Upper lobe of left lung (tissue), 6 donors: ENCODE measurements at regions not wholly inside any gene's neighbourhood (a gene's known extent, or its start where the extent isn't known, plus 50 kb on each side); places are given as distances from the start of the nearest gene placed in this dataset.
A peak's percentile ranks its signal among the peaks of the same experiment; 100 is the strongest.

ENCODE experiments used
- ATAC-seq, 2 donors: fragments of 200-7000 bp; cut with Tn5 transposase; one replicate each; pipeline ENCODE4 v1.9.1; 2022; ENCODE audit warnings: mild to moderate bottlenecking in 2 of 2, moderate library complexity in 2 of 2; ENCODE audit not compliant: low FRiP score in 2 of 2
- DNase-seq, 2 donors: peaks; one replicate each; pipeline ENCODE4 v3.0.0-alpha.2; 2019 to 2020
- H3K27ac ChIP-seq, 4 donors: fragments of 200-600 bp; sonication (generic); one replicate each; pipeline ENCODE4 v1.5.1; 2016 to 2019
- H3K27me3 ChIP-seq, 4 donors: fragments of 200-600 bp; sonication (generic); one replicate each; pipeline ENCODE4 v1.5.1; 2017 to 2019
- H3K36me3 ChIP-seq, 4 donors: fragments of 200-600 bp; sonication (generic); one replicate each; pipeline ENCODE4 v1.5.1; 2016 to 2019
- H3K4me1 ChIP-seq, 4 donors: fragments of 200-600 bp; sonication (generic); one replicate each; pipeline ENCODE4 v1.5.1; 2018 to 2019
- H3K4me3 ChIP-seq, 4 donors: fragments of 200-600 bp; sonication (generic); one replicate each; pipeline ENCODE4 v1.5.1; 2017 to 2019; ENCODE audit warnings: mild to moderate bottlenecking in 2 of 4, moderate library complexity in 1 of 4
- H3K9me3 ChIP-seq, 4 donors: fragments of 200-600 bp; sonication (generic); one replicate each; pipeline ENCODE4 v1.5.1; 2018 to 2019
- CTCF ChIP-seq, 6 experiments: fragments of 450-650 bp in 4 of 6; fragments of 200-600 bp in 2 of 6; sonication (generic) in 2 of 6; IDR thresholded peaks; one replicate each; pipeline ENCODE4 v1.5.1; 2016 to 2019; ENCODE audit warnings: antibody characterized with exemption in 6 of 6
- EP300 ChIP-seq, 4 donors: sonication (generic); formaldehyde crosslinking; IDR thresholded peaks; one replicate each; pipeline ENCODE4 v1.5.1; 2017; ENCODE audit warnings: antibody characterized with exemption in 4 of 4, control low read depth in 2 of 4
- POLR2A ChIP-seq, 4 donors: fragments of 450-650 bp; IDR thresholded peaks; one replicate each; pipeline ENCODE4 v1.5.1; 2016 to 2017; ENCODE audit warnings: antibody characterized with exemption in 4 of 4, mild to moderate bottlenecking in 2 of 4
- POLR2AphosphoS5 ChIP-seq, 2 donors: sonication (generic); formaldehyde crosslinking; IDR thresholded peaks; one replicate each; pipeline ENCODE4 v1.5.1; 2017; ENCODE audit warnings: antibody characterized with exemption in 2 of 2
- WGBS, 2 donors: methylation state at CpG; one replicate each; pipeline ENCODE4 v1.1.5; 2017 to 2018; 5-methylcytosine and 5-hydroxymethylcytosine counted together
- donor health status: DM: no; HTN: no; CAD: no; lungs with moderate emphysema.
- donor health status: DM: no; HTN: yes; CAD: no; lungs with severe emphysema.

GRCh38 chr7:51455086-51455485 lies 138.5 kb upstream of the COBL start:
- Histone ChIP-seq H3K4me1 (no peaks in the 10 kb centered on the region), H3K36me3 (no peaks in the 10 kb centered on the region), H3K27ac (no peak overlapping the region), H3K27me3 (no peaks in the 10 kb centered on the region), H3K9me3 (no peaks in the 10 kb centered on the region), H3K4me3 (no peak overlapping the region)
- WGBS, 2 donors: 54 to 63% methylated on average over 3 of the region's 3 CpGs
- DNase-seq (no peak), ATAC-seq (no peak)
- TF ChIP-seq CTCF (IDR thresholded peaks at IDR 0.05): no peak
- TF ChIP-seq POLR2A (IDR thresholded peaks at IDR 0.05): no peak
- no peak for TF ChIP-seq POLR2AphosphoS5 (IDR thresholded peaks at IDR 0.05)
- no peak for TF ChIP-seq EP300 (IDR thresholded peaks at IDR 0.05)

- Histone ChIP-seq H3K4me3 (no peak overlapping the region), H3K9me3 (no peaks in the 10 kb centered on the region), H3K27ac (no peak overlapping the region), H3K4me1 (no peaks in the 10 kb centered on the region), H3K36me3 (no peaks in the 10 kb centered on the region), H3K27me3 (no peaks in the 10 kb centered on the region)
- TF ChIP-seq POLR2AphosphoS5 (IDR thresholded peaks at IDR 0.05): no peak
- DNase-seq: no peak
- 83 to 94% methylated on average over 1 of the region's 1 CpG for WGBS, 2 donors
- ATAC-seq: no peak
These were observed 136.1 kb upstream of the COBL start for GRCh38 chr7:51452694-51453093.

GRCh38 chr7:51451751-51452476 lies 135.3 kb upstream of the COBL start:
- Histone ChIP-seq H3K4me3 (no peak overlapping the region), H3K27me3 (no peaks in the 10 kb centered on the region), H3K27ac (no peak overlapping the region), H3K36me3 (no peaks in the 10 kb centered on the region), H3K9me3 (no peaks in the 10 kb centered on the region), H3K4me1 (no peaks in the 10 kb centered on the region)
- ATAC-seq (no peak), DNase-seq (peak in 1 of 2 donors; percentile 15)
- no peak for TF ChIP-seq POLR2AphosphoS5 (IDR thresholded peaks at IDR 0.05)
- no peak for TF ChIP-seq POLR2A (IDR thresholded peaks at IDR 0.05)
- no peak for TF ChIP-seq EP300 (IDR thresholded peaks at IDR 0.05)
- no peak for TF ChIP-seq CTCF (IDR thresholded peaks at IDR 0.05)
- 80 to 84% methylated on average over 10 of the region's 10 CpGs for WGBS, 2 donors

GRCh38 chr7:51450541-51450940 lies 133.9 kb upstream of the COBL start:
- DNase-seq: no peak
- no peak for ATAC-seq
- WGBS, 2 donors: 80 to 92% methylated on average over 6 of the region's 6 CpGs
- Histone ChIP-seq H3K27me3 (no peaks in the 10 kb centered on the region), H3K9me3 (no peaks in the 10 kb centered on the region), H3K4me1 (no peaks in the 10 kb centered on the region), H3K36me3 (no peaks in the 10 kb centered on the region), H3K27ac (no peak overlapping the region), H3K4me3 (no peak overlapping the region)
- TF ChIP-seq EP300 (IDR thresholded peaks at IDR 0.05): no peak

- WGBS, 2 donors: 59% methylated on average over 5 of the region's 5 CpGs
- no peak for ATAC-seq
These were observed 130.2 kb upstream of the COBL start for GRCh38 chr7:51446785-51447184.

More at GRCh38 chr7:51446785-51447184, 130.2 kb upstream of the COBL start:
- no peaks in the 10 kb centered on the region for H3K27me3 ChIP-seq
- H3K36me3 ChIP-seq: no peaks in the 10 kb centered on the region
- H3K4me3 ChIP-seq: no peak overlapping the region
- H3K27ac ChIP-seq: no peak overlapping the region
- DNase-seq: no peak
- no peaks in the 10 kb centered on the region for H3K4me1 ChIP-seq
- TF ChIP-seq POLR2AphosphoS5 (IDR thresholded peaks at IDR 0.05): no peak
- no peak for TF ChIP-seq POLR2A (IDR thresholded peaks at IDR 0.05)
- TF ChIP-seq CTCF (IDR thresholded peaks at IDR 0.05): no peak
- no peak for TF ChIP-seq EP300 (IDR thresholded peaks at IDR 0.05)
- H3K9me3 ChIP-seq: peaks cover 0 to 4% (median 0%) of the 10 kb centered on the region in 4 donors
